A673 (cell line): ENCODE measurements at regions not wholly inside any gene's neighbourhood (a gene's known extent, or its start where the extent isn't known, plus 50 kb on each side); places are given as distances from the start of the nearest gene placed in this dataset.

Experiments used
- CTCF ChIP-seq: fragments of 300-800, 200-600 bp; sonication (generic); conservative IDR thresholded peaks from 2 replicates; pipeline ENCODE4 v1.5.1; 2017; ENCODE audit warnings: low read depth, mild to moderate bottlenecking, antibody characterized with exemption, low read length, moderate library complexity, mixed read lengths
- EZH2 ChIP-seq: fragments of 200-600 bp; sonication (generic); IDR thresholded peaks from 2 replicates; pipeline ENCODE4 v1.6.1; 2017; ENCODE audit warnings: borderline replicate concordance, low read depth, mild to moderate bottlenecking, mixed read lengths, antibody characterized with exemption, low read length; ENCODE audit not compliant: poor library complexity, severe bottlenecking

GRCh38 chr4:16322183-16322582 lies 95.9 kb upstream of the TAPT1 start:
- no peak for TF ChIP-seq CTCF
- no peak for TF ChIP-seq EZH2
